DND-41 (cell line): ENCODE measurements at regions not wholly inside any gene's neighbourhood (a gene's known extent, or its start where the extent isn't known, plus 50 kb on each side); places are given as distances from the start of the nearest gene placed in this dataset.

Experiments used
- ATAC-seq: fragments of 200-7000 bp; cut with Tn5 transposase; 3 replicates; pipeline ENCODE4 v1.9.1; 2021; ENCODE audit warnings: low read depth; ENCODE audit not compliant: insufficient read depth
- DNase-seq: peaks from one replicate; pipeline ENCODE4 v3.0.0-alpha.2; 2020
- H2AFZ ChIP-seq: 2 replicates; pipeline ENCODE4 v1.6.0; 2012; ENCODE audit warnings: low read depth, low read length
- H3K27ac ChIP-seq: 2 replicates; pipeline ENCODE4 v1.5.1; 2012; ENCODE audit warnings: low read length, inconsistent platforms
- H3K27me3 ChIP-seq: fragments of 200-600 bp; sonication (generic); 2 replicates; pipeline ENCODE4 v1.6.0; 2012; ENCODE audit warnings: low read length, mild to moderate bottlenecking, inconsistent platforms; ENCODE audit not compliant: insufficient read depth, poor library complexity
- H3K36me3 ChIP-seq: 2 replicates; pipeline ENCODE4 v1.5.1; 2012; ENCODE audit warnings: low read length, inconsistent platforms; ENCODE audit not compliant: insufficient read depth
- H3K4me1 ChIP-seq: 2 replicates; pipeline ENCODE4 v1.5.1; 2012; ENCODE audit warnings: mild to moderate bottlenecking, low read length; ENCODE audit not compliant: insufficient read depth
- H3K4me2 ChIP-seq: 2 replicates; pipeline ENCODE4 v1.6.0; 2012; ENCODE audit warnings: mild to moderate bottlenecking, moderate library complexity, low read length, inconsistent platforms; ENCODE audit not compliant: insufficient read depth
- H3K4me3 ChIP-seq, 2 experiments: fragments of 200-600 bp in 1 of 2; shearing (Covaris generic) in 1 of 2; 2 replicates each; pipeline ENCODE4 v1.5.1; 2012 to 2016; ENCODE audit warnings: inconsistent platforms in 2 of 2, low read length in 2 of 2, mild to moderate bottlenecking in 2 of 2, low read depth in 1 of 2, moderate library complexity in 1 of 2
- H3K79me2 ChIP-seq: 2 replicates; pipeline ENCODE4 v1.6.0; 2012; ENCODE audit warnings: low read length, inconsistent platforms; ENCODE audit not compliant: insufficient read depth
- H3K9ac ChIP-seq: 2 replicates; pipeline ENCODE4 v1.6.0; 2012; ENCODE audit warnings: low read depth, mild to moderate bottlenecking, inconsistent platforms, low read length, moderate library complexity
- H3K9me3 ChIP-seq: 2 replicates; pipeline ENCODE4 v1.5.1; 2012; ENCODE audit warnings: low read length, moderate library complexity, mild to moderate bottlenecking, inconsistent platforms; ENCODE audit not compliant: insufficient read depth, severe bottlenecking
- H4K20me1 ChIP-seq: 2 replicates; pipeline ENCODE4 v1.6.0; 2012; ENCODE audit warnings: low read length; ENCODE audit not compliant: insufficient read depth
- CTCF ChIP-seq: IDR thresholded peaks from 2 replicates; pipeline ENCODE4 v1.5.1; 2012; ENCODE audit warnings: borderline replicate concordance, low read length, moderate library complexity, mild to moderate bottlenecking; ENCODE audit not compliant: poor library complexity, severe bottlenecking; ENCODE audit errors: extremely low read depth
- EZH2 ChIP-seq: IDR thresholded peaks from 3 replicates; pipeline ENCODE4 v1.6.1; 2012; ENCODE audit warnings: borderline replicate concordance, low read depth, mild to moderate bottlenecking, moderate library complexity, low read length, inconsistent platforms; ENCODE audit not compliant: severe bottlenecking

GRCh38 chr22:34160141-34160783 lies 240.0 kb upstream of the LARGE1 start:
- H4K20me1 ChIP-seq: no peaks in the 10 kb centered on the region
- H2AFZ ChIP-seq: no peak overlapping the region
- no peak overlapping the region for H3K9ac ChIP-seq
- H3K27ac ChIP-seq: no peak overlapping the region
- H3K4me1 ChIP-seq: no peaks in the 10 kb centered on the region
- H3K79me2 ChIP-seq: no peaks in the 10 kb centered on the region
- no peak for TF ChIP-seq EZH2
- TF ChIP-seq CTCF: no peak
- H3K27me3 ChIP-seq: no peaks in the 10 kb centered on the region
- no peak overlapping the region for H3K4me2 ChIP-seq
- ATAC-seq (no peak), DNase-seq (no peak)
- no peaks in the 10 kb centered on the region for H3K9me3 ChIP-seq
- H3K36me3 ChIP-seq: no peaks in the 10 kb centered on the region
- no peak overlapping the region for H3K4me3 ChIP-seq

- no peaks in the 10 kb centered on the region for H3K4me1 ChIP-seq
- no peaks in the 10 kb centered on the region for H3K27me3 ChIP-seq
- H3K9me3 ChIP-seq: no peaks in the 10 kb centered on the region
- ATAC-seq (no peak), DNase-seq (no peak)
- no peaks in the 10 kb centered on the region for H3K79me2 ChIP-seq
- no peaks in the 10 kb centered on the region for H4K20me1 ChIP-seq
- no peak overlapping the region for H3K4me2 ChIP-seq
- no peak overlapping the region for H3K9ac ChIP-seq
- H3K36me3 ChIP-seq: no peaks in the 10 kb centered on the region
- no peak overlapping the region for H3K4me3 ChIP-seq
- H3K27ac ChIP-seq: no peak overlapping the region
- TF ChIP-seq EZH2: no peak
- no peak for TF ChIP-seq CTCF
- H2AFZ ChIP-seq: no peak overlapping the region
These were observed 241.3 kb upstream of the LARGE1 start for GRCh38 chr22:34161431-34162123.

- TF ChIP-seq EZH2: no peak
- no peak for TF ChIP-seq CTCF
- Histone ChIP-seq H3K4me2 (no peak overlapping the region), H3K36me3 (no peaks in the 10 kb centered on the region), H3K27ac (no peak overlapping the region), H3K27me3 (no peaks in the 10 kb centered on the region), H4K20me1 (no peaks in the 10 kb centered on the region), H3K4me3 (no peak overlapping the region), H3K4me1 (no peaks in the 10 kb centered on the region), H3K9ac (no peak overlapping the region), H3K9me3 (no peaks in the 10 kb centered on the region), H3K79me2 (no peaks in the 10 kb centered on the region), H2AFZ (no peak overlapping the region)
- DNase-seq (no peak), ATAC-seq (no peak)
These were observed 278.7 kb upstream of the LARGE1 start for GRCh38 chr22:34198976-34199375.
